ENCODE measurements at regions not wholly inside any gene's neighbourhood (a gene's known extent, or its start where the extent isn't known, plus 50 kb on each side); places are given as distances from the start of the nearest gene placed in this dataset.

GRCh38 chr13:47081850-47082249, 185.0 kb upstream of the HTR2A start:
- DNase-seq (ENCODE audit: low spot score) (no peak), FAIRE-seq (no peak)

DNA sequence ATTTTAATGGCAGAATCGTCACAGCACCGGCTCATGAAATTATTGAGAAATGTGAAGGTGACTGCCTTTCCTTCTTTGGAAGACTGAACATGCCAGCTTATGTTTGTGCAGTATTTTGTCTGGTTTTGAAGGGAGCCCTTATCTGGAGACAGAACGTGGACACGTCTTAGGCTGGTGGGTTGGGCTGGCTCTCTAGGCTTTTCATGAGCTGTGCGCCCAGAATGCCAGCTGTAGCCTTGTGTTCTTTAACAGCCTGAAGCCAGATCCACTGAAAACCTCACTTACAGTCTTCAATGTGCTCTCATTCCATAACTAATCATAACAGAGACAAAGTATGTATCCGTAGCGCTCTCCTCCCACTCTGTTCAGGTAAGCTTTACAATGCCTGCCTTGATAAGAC, 184.4 kb upstream of the HTR2A start:
- FAIRE-seq: no peak

GRCh38 chr13:47080621-47081020, 183.8 kb upstream of the HTR2A start:
- no peak for FAIRE-seq
- no peak for DNase-seq (ENCODE audit: low spot score)

More for the DNA sequence above, 184.4 kb upstream of the HTR2A start:
- no peak for DNase-seq (ENCODE audit: low spot score)

DNA sequence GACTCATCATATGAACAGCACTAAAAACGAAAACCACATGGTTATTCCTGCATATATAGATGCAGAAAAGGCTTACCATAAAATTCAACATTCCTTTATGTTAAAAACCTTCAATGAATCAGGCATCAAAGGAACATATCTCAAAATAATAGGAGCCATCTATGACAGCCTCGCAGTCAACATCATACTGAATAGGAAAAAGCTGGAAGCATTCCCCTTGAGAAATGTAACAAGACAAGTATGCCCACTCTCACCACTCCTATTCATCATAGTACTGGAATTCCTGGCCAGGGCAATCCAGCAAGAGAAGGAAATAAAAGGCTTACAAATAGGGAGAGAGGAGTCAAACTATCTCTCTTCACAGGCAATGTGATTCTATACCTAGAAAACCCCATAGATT, 179.6 kb upstream of the HTR2A start:
- no peak for FAIRE-seq
- no peak for DNase-seq (ENCODE audit: low spot score)

DNA sequence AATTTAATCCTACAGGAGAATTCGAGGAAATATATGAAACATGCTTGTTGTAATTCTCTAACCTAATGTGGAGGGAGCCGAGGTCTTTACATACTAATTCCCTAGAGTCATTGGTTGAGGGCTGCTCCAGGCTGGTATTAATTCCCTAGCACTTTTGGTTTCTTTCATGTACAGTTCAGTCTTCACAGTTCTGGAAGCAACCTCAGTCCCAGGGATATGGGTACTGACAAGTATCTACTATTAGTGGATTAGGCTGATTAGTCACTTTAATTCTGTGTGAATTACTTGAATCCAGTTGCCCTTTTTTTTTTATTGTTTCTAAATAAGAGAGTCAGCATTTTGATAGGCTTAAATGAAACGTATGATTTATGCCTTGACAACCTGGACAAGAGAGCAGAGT, 172.3 kb upstream of the HTR2A start:
- no peak for DNase-seq (ENCODE audit: low spot score)
- FAIRE-seq: no peak

- FAIRE-seq: no peak
- DNase-seq (ENCODE audit: low spot score): no peak
These were observed 170.5 kb upstream of the HTR2A start for GRCh38 chr13:47067306-47067705.

DNA sequence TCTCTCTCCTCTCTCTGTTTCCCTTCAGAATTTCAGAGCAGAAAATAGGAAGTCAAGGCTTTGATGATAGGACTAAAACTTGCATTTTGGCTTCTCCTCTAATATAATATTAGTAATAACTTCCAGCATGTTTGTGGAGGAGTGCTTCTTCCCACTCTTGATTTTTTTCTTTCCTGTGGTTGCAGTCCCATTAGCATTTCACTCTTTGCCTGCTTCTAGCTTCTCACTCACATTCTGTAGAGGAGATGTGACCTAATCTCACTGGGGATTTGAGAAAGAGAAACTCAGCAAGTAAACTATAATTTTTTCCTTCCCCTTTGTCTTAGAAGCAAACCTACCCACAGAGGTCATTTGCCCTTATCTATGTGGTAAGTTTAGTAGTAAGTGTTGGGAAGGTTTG, 169.4 kb upstream of the HTR2A start:
- FAIRE-seq: no peak
- DNase-seq (ENCODE audit: low spot score): no peak

- no peak for DNase-seq (ENCODE audit: low spot score)
- no peak for FAIRE-seq
These were observed 167.5 kb upstream of the HTR2A start for GRCh38 chr13:47064381-47064780.

GRCh38 chr13:47049276-47049989, 152.6 kb upstream of the HTR2A start:
- FAIRE-seq (no peak), DNase-seq (ENCODE audit: low spot score) (no peak)

DNA sequence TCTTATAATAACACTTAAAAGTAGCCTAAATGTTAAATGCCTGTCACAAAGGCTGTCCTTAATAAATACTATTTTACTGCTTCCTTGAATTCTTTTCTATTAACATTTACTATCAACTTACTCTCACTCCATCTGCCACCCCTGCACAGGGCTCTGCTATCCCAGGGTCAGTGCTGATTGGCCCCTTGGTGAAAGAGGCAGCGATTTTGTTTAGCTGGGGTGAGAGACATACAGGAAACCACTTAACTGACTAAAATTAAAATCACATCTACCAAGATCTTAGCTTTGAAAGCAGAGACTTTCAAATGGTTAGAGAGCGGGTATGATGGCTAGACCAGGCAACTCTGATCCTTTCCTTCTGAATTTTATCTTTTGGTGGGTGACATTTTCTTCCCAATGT, 149.9 kb upstream of the HTR2A start:
- no peak for FAIRE-seq
- no peak for DNase-seq (ENCODE audit: low spot score)

GRCh38 chr13:47044842-47045241, 148.0 kb upstream of the HTR2A start:
- DNase-seq (ENCODE audit: low spot score) (no peak), FAIRE-seq (no peak)

- FAIRE-seq (no peak), DNase-seq (ENCODE audit: low spot score) (peak; percentile 6)
These were observed 142.3 kb upstream of the HTR2A start for GRCh38 chr13:47039106-47039505.

DNA sequence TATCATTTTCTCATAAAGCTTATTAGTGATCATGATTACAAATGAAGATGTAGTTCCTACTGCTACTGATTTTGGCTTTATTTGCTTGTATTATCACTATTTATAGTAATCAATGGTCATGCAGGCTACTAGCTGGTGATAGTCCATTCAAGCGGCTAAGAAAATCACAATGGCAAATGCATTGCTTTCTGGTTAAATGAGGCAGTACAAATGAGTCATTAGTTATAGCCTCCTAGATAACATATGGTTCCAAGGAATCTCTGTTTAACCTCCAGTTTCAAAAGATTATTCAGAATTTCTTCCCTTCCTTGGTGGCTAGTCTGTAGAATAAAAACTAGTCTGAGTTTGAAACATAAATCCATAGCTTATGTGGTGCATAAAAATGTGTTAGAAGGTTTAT, 141.3 kb upstream of the HTR2A start:
- no peak for FAIRE-seq
- no peak for DNase-seq (ENCODE audit: low spot score)

GRCh38 chr13:47036294-47037008, 139.6 kb upstream of the HTR2A start:
- FAIRE-seq: no peak
- DNase-seq (ENCODE audit: low spot score): no peak

- DNase-seq (ENCODE audit: low spot score) (peak; percentile 20), FAIRE-seq (no peak)
These were observed 136.4 kb upstream of the HTR2A start for GRCh38 chr13:47033216-47033615.

DNA sequence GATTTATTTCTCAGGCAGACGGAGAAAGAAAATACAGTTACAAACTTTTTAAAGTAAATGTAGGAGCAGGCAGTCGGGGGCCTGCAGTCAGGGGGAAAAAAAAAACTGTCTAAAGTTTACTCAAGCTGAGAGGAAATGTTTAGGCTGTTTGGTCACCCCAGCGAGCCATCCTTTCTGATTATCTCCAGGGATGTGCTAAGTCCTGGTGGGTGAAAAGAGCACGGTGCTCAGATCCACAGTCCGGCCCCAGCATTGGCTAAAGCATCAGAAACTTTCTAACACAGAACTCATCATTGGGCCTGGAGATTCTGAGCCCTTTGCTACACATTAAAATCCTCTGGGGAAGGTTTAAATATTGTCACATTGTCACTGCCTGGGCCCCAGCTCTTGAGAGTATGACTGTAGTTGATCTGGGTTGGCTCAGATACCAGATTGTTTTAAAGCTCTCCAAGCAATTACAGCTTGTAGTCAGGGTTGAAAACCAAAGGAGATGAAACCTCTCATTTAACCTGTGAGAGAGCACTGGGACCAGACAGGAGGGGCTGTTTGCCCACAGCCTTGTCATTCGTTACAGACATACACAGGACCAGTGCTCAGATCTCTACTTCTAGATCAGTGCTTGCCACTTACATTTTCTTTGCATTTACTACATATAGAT, 131.1 kb upstream of the HTR2A start:
- DNase-seq (ENCODE audit: low spot score) (no peak), FAIRE-seq (no peak)

- FAIRE-seq (no peak), DNase-seq (ENCODE audit: low spot score) (no peak)
These were observed 129.1 kb upstream of the HTR2A start for GRCh38 chr13:47025791-47026447.

GRCh38 chr13:47019977-47020376, 123.1 kb upstream of the HTR2A start:
- no peak for FAIRE-seq
- no peak for DNase-seq (ENCODE audit: low spot score)

GRCh38 chr13:47017476-47017875, 120.6 kb upstream of the HTR2A start:
- FAIRE-seq (no peak), DNase-seq (ENCODE audit: low spot score) (no peak)

GRCh38 chr13:47008318-47008717, 111.5 kb upstream of the HTR2A start:
- FAIRE-seq (no peak), DNase-seq (ENCODE audit: low spot score) (no peak)

- no peak for DNase-seq (ENCODE audit: low spot score)
- FAIRE-seq: no peak
These were observed 109.0 kb upstream of the HTR2A start for GRCh38 chr13:47005756-47006414.

GRCh38 chr13:47004540-47004939, 107.7 kb upstream of the HTR2A start:
- no peak for DNase-seq (ENCODE audit: low spot score)
- no peak for FAIRE-seq
